Skeletal muscle satellite cell (primary cell): ENCODE measurements at regions not wholly inside any gene's neighbourhood (a gene's known extent, or its start where the extent isn't known, plus 50 kb on each side); places are given as distances from the start of the nearest gene placed in this dataset.

ENCODE experiments used
- H3K27me3 ChIP-seq: 2 replicates; pipeline ENCODE4 v1.7.0; 2013; ENCODE audit warnings: low read length; ENCODE audit not compliant: control insufficient read depth, insufficient read depth
- H3K36me3 ChIP-seq: 2 replicates; pipeline ENCODE4 v1.7.0; 2013; ENCODE audit warnings: mild to moderate bottlenecking, control low read depth, low read length; ENCODE audit not compliant: insufficient read depth
- H3K4me1 ChIP-seq: 2 replicates; pipeline ENCODE4 v1.7.0; 2013; ENCODE audit warnings: low read length; ENCODE audit not compliant: control insufficient read depth, insufficient read depth
- H3K4me2 ChIP-seq: 2 replicates; pipeline ENCODE4 v1.7.0; 2013; ENCODE audit warnings: mild to moderate bottlenecking, low read length
- H3K4me3 ChIP-seq: 2 replicates; pipeline ENCODE4 v1.7.0; 2013; ENCODE audit warnings: low read length
- H3K9ac ChIP-seq: 2 replicates; pipeline ENCODE4 v1.7.0; 2013; ENCODE audit warnings: mild to moderate bottlenecking, low read depth, low read length, moderate library complexity
- H3K9me3 ChIP-seq: replicated peaks from 2 replicates; pipeline ENCODE4 v1.7.0; 2013; ENCODE audit warnings: mild to moderate bottlenecking, control low read depth, low read length

DNA sequence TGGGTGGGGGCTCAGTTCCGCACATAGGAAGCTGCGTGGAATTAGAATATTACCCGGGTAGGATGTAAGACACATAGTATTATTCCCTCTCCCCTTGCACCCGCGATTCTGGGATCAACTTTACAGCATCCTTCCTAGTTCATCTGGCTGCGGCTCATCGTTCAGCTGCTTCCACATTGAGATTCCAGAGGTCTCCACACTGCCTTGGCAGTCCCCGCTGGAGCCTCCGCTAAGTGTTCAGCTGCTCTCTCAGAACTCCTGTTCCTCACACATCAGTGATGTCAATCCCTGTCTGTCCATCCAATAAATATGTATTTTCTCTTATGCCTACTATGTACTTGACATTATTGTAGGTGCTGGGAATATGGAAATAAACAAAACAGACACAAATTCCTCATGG lies 135.6 kb upstream of the SYT6 start:
- Histone ChIP-seq H3K4me1 (no peaks in the 10 kb centered on the region), H3K36me3 (no peaks in the 10 kb centered on the region), H3K9ac (no peak overlapping the region), H3K4me2 (no peak overlapping the region), H3K9me3 (no peaks in the 10 kb centered on the region), H3K27me3 (peaks cover 11% of the 10 kb centered on the region), H3K4me3 (no peak overlapping the region)

DNA sequence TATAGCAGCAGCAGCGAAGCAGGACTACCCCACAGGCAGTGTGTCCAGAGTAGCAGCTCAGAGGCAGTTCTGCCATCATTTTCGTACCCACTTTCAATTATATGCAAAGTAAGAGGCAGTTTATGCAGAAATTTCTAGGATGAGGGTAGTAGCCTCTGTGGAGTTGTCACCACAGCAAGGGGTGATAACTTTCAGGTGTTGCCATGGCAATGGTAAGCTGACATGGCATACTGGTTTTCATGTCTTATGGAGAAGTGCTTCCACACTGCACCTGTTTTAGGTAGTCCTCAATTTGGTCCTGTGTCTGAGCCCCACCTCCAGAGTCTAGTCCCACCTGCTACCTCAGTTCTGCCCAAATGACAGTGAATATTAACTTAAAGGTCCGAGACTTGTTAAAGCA lies 133.3 kb upstream of the SYT6 start:
- H3K4me2 ChIP-seq, result no peak overlapping the region
- H3K27me3 ChIP-seq, result peaks cover 6% of the 10 kb centered on the region

DNA sequence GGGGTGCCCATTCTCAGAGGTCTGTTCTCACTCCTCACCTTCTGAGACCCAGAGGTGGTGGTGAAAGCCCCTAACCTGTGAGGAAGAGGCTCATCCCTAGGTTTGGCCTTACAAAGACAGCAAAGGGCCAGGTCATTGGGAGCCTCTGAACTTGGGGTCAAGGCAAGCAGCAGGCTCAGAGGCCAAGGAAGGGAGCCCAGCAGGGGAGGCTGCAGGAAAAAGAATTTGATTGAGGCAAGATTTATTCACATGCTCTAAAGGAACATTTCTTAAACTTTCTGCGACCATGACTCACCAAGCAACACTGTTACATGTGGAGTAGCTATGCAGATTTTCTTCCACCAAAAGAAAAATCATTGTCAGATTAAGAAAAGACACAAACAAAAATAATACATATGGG lies 132.5 kb upstream of the SYT6 start:
- Histone ChIP-seq H3K27me3 (peaks cover 6% of the 10 kb centered on the region), H3K9ac (no peak overlapping the region), H3K9me3 (no peaks in the 10 kb centered on the region), H3K4me2 (no peak overlapping the region), H3K4me1 (no peaks in the 10 kb centered on the region), H3K4me3 (no peak overlapping the region), H3K36me3 (no peaks in the 10 kb centered on the region)

More for the DNA sequence above, 133.3 kb upstream of the SYT6 start:
- no peaks in the 10 kb centered on the region for H3K4me1 ChIP-seq
- H3K9ac ChIP-seq, result no peak overlapping the region
- no peak overlapping the region for H3K4me3 ChIP-seq
- H3K36me3 ChIP-seq, result no peaks in the 10 kb centered on the region
- H3K9me3 ChIP-seq, result no peaks in the 10 kb centered on the region

DNA sequence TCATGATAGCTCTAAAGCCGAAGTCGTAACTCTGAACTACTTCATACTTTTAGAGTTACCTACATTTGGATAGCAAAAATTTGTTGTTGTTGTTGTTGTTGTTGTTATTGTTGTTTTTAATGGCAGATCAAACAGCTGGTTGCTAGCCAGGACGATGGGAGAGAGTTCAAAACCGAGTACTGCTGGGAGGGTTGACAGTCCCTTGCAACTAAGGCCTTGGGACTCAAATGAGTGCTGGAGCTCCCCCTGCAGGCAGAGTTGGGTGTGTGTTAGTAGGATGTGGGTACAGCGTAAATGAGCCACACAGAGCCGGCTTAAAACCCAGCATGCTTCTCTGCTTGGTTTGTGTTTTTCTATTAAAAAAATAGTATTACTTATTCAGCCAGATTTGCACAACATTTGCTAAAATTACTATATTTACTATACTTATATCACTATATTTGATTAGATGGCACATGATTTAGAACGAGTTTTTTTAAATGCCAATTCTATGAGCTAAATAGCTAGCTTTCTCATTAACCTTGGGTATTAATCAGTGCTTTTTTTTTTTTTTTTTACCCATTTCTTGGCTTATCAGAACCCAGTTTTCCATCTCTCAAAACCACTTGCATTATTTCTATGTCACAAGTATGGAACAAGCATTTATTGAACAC lies 129.2 kb upstream of the SYT6 start:
- Histone ChIP-seq H3K4me1 (no peaks in the 10 kb centered on the region), H3K4me2 (no peak overlapping the region), H3K9ac (no peak overlapping the region), H3K27me3 (peaks cover 9% of the 10 kb centered on the region), H3K9me3 (no peaks in the 10 kb centered on the region), H3K4me3 (no peak overlapping the region), H3K36me3 (no peaks in the 10 kb centered on the region)

DNA sequence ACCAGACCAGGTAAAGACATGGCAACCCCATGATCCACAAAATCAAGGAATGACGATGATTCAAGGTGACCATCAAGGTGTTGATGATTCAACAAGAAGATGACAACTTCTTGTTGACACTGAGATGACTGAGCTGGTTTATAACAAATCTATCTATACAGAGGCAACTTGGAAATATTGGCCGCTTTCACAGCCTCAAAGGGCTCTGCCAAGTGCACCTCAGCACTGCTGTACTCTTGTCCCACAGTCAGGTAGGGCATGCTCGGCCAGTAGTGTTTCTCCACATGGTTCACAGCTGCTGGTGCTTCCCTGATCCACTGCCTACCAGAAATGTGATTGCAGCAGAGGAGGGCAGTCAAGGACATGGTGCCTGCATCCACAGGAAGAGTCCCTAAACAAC lies 125.2 kb upstream of the SYT6 start:
- no peaks in the 10 kb centered on the region for H3K4me1 ChIP-seq
- no peak overlapping the region for H3K4me2 ChIP-seq
- no peak overlapping the region for H3K9ac ChIP-seq
- no peaks in the 10 kb centered on the region for H3K9me3 ChIP-seq
- H3K4me3 ChIP-seq, result no peak overlapping the region
- no peaks in the 10 kb centered on the region for H3K36me3 ChIP-seq
- peaks cover 24% of the 10 kb centered on the region for H3K27me3 ChIP-seq

DNA sequence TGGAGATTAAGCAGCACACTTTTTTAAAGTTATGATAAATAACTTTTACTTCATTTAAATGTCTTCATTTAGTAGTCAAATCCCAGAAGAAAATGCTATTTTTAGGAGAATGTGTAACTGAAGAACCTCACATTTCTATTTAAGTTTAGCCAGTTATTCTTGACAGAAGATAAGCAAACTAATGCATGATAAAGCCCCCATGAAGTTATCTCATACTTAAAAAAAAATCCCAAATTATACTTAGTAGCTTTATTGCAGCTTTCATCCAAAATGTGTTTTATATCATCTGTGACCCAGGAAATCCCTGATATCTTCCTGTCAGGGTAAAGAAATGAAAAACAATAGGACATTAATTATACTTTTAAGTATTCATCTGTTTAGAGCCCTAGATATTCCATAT lies 124.8 kb upstream of the SYT6 start:
- Histone ChIP-seq H3K9ac (no peak overlapping the region), H3K27me3 (peaks cover 24% of the 10 kb centered on the region), H3K4me1 (no peaks in the 10 kb centered on the region), H3K4me3 (no peak overlapping the region), H3K9me3 (no peaks in the 10 kb centered on the region), H3K36me3 (no peaks in the 10 kb centered on the region), H3K4me2 (no peak overlapping the region)

DNA sequence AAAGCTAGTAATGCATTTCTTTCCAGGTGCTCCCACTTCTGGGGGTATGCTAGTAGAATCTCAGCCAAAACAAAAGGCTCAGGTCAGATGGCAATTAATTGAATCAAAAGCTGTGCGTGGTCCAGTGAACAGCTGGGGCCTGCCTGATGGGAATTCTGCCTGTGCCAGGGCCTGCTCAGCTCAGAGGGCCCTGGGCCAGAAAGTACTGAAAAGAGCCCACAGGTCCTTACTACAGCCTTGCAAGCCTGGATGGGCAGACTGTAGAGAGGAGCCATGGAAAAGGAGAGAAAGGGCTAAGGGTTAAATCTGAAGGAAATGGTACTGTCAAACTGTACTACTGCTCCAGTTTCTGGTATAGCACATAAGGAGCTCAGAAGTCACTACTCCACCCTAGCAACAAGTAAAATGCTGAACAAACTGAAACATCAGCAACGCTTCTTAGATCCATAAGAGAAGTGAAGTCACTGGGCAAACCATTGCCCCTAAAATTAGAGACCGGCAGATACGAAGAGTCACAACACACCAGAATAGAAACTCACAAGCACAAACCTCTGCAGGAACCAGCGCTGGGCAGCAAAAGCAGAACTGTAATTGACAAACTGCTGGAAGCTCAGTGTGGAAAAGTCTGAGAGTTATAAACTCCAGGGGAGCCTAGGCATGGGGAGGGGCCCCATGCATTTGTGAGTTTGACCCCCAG lies 121.1 kb upstream of the SYT6 start:
- Histone ChIP-seq H3K4me3 (no peak overlapping the region), H3K36me3 (no peaks in the 10 kb centered on the region), H3K4me1 (no peaks in the 10 kb centered on the region), H3K4me2 (no peak overlapping the region), H3K9ac (no peak overlapping the region), H3K27me3 (peaks cover 24% of the 10 kb centered on the region), H3K9me3 (no peaks in the 10 kb centered on the region)

DNA sequence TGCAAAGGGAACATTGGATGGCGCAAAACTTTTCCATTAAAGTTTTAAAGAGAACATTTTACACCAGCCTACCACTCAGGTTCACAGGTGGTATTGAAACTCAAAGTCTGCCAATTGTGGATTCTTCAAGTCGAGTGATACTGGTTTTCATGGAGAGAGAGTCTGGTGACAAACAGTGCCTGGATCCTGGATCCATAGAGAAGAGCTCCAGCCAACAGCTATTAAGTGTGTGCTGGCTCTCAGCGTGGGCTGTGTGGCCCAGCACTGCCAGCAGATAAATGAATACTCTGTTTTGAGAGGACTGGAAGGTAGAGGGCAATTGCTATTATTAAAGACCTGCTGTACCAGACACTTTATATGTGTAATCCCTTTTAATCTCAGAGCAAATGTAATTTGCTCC lies 118.9 kb upstream of the SYT6 start:
- Histone ChIP-seq H3K27me3 (peaks cover 22% of the 10 kb centered on the region), H3K4me2 (no peak overlapping the region), H3K9ac (no peak overlapping the region), H3K4me1 (no peaks in the 10 kb centered on the region), H3K4me3 (no peak overlapping the region), H3K9me3 (no peaks in the 10 kb centered on the region), H3K36me3 (no peaks in the 10 kb centered on the region)

DNA sequence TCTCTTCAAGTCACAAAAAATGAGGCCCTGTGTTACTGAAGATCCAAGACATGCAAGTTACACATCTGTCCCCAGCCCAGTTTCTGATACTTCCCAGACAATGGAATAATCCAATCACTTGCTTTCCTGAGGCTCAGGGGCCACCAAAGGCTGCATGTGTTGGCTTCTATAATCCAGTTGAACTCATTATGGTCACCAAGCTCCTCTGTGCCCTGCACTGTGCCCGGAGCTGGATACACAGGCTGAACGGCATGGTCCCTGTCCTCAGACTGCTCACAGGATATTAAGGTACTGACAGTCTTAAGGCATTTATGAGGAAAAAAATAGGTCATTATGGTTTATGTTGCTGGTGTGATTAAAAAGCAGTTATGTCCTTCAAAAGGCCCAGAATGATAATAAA lies 117.0 kb upstream of the SYT6 start:
- H3K4me1 ChIP-seq, result no peaks in the 10 kb centered on the region
- peaks cover 9% of the 10 kb centered on the region for H3K27me3 ChIP-seq
- no peaks in the 10 kb centered on the region for H3K9me3 ChIP-seq
- H3K9ac ChIP-seq, result no peak overlapping the region
- H3K4me3 ChIP-seq, result no peak overlapping the region
- no peaks in the 10 kb centered on the region for H3K36me3 ChIP-seq
- H3K4me2 ChIP-seq, result no peak overlapping the region

DNA sequence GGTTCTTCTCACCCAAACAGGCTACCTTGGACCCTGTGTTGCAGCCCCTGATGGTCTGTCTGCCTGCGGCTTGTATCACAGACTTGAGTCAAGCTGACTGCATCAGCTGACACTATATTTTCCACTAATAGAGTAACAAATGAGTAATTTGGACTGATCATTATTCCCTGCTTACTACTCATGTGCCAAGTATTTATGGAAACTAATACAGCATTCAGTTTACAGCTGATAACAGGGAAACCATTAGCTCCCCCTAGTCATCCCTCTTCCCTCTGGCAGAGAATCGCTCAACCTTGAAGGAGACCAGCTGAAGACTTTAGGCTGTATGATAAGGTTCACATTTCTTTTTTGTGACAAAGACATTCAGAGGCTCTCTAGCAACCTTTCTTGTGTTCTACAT lies 116.6 kb upstream of the SYT6 start:
- Histone ChIP-seq H3K4me1 (no peaks in the 10 kb centered on the region), H3K9ac (no peak overlapping the region), H3K4me3 (no peak overlapping the region), H3K27me3 (peaks cover 4% of the 10 kb centered on the region), H3K4me2 (no peak overlapping the region), H3K36me3 (no peaks in the 10 kb centered on the region), H3K9me3 (no peaks in the 10 kb centered on the region)

DNA sequence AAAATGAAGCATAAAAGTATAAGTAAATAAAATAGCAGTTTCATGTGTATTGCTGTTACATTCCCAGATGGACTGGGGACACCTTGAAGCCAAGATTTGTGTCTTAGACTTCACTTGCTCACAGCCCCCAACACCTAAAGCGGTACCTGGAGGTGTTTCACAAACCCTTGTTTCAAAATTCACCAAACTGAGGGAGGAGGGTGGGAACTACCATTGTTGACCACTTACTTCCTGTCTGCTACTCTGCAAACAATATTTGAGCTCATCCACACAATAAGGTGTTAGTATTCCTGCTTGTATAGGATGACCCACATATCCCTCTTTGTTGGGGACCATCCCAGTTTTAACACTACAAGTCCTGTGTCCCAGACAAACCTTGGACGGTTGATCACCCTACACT lies 115.9 kb upstream of the SYT6 start:
- Histone ChIP-seq H3K4me2 (no peak overlapping the region), H3K27me3 (peaks cover 5% of the 10 kb centered on the region), H3K9ac (no peak overlapping the region), H3K9me3 (no peaks in the 10 kb centered on the region), H3K4me1 (no peaks in the 10 kb centered on the region), H3K36me3 (no peaks in the 10 kb centered on the region), H3K4me3 (no peak overlapping the region)

DNA sequence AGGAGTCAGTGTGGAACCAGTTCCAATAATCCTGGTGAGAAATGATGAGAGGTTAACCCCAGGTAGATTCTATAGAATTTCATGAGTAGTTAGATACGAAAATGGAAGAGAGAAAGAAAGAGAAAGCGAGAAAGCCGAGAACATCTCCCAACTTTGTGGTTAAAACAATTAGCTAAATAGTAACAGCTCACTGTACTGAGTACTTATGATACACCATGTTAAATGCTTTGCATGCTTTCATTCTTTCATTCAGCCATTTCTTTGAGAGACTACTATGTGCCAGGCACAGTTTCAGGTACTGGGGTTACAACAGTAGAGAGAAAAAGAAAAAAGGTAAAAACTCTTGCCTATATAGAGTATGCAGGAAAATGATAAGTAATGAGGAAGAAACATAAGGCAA lies 109.7 kb upstream of the SYT6 start:
- Histone ChIP-seq H3K9ac (no peak overlapping the region), H3K4me3 (no peak overlapping the region), H3K9me3 (no peaks in the 10 kb centered on the region), H3K4me2 (no peak overlapping the region), H3K36me3 (no peaks in the 10 kb centered on the region), H3K4me1 (no peaks in the 10 kb centered on the region), H3K27me3 (peaks cover 45% of the 10 kb centered on the region)
